GM12874 (cell line): ENCODE measurements at regions not wholly inside any gene's neighbourhood (a gene's known extent, or its start where the extent isn't known, plus 50 kb on each side); places are given as distances from the start of the nearest gene placed in this dataset.

Experiments
- TF ChIP-seq, protein P1 (sequence below): IDR thresholded peaks from 2 replicates; pipeline ENCODE4 v1.5.1; 2011; ENCODE audit warnings: low read depth, mild to moderate bottlenecking, control low read depth, low read length, moderate library complexity; ENCODE audit not compliant: insufficient read depth

DNA sequence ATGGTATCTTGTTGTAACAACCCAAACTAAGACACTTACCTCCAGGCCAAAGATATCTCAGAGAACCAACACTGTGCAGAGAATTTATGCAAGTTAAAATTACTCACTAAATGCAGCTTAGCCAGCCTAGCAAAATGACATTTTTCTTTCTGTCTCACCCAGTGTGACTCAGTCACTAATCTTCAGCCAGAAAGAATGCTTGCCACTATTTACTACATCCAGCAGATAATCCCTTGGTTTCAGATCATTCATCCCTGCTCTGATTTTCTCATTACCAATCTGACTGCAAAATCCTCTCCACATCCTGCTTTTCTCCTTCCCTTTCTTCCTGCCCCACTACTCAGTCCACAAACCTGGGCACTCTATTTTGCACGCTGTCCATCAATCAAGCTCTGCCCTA is 93.5 kb upstream of the NEBL start:
- TF ChIP-seq, protein P1, sequence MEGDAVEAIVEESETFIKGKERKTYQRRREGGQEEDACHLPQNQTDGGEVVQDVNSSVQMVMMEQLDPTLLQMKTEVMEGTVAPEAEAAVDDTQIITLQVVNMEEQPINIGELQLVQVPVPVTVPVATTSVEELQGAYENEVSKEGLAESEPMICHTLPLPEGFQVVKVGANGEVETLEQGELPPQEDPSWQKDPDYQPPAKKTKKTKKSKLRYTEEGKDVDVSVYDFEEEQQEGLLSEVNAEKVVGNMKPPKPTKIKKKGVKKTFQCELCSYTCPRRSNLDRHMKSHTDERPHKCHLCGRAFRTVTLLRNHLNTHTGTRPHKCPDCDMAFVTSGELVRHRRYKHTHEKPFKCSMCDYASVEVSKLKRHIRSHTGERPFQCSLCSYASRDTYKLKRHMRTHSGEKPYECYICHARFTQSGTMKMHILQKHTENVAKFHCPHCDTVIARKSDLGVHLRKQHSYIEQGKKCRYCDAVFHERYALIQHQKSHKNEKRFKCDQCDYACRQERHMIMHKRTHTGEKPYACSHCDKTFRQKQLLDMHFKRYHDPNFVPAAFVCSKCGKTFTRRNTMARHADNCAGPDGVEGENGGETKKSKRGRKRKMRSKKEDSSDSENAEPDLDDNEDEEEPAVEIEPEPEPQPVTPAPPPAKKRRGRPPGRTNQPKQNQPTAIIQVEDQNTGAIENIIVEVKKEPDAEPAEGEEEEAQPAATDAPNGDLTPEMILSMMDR: no peak

DNA sequence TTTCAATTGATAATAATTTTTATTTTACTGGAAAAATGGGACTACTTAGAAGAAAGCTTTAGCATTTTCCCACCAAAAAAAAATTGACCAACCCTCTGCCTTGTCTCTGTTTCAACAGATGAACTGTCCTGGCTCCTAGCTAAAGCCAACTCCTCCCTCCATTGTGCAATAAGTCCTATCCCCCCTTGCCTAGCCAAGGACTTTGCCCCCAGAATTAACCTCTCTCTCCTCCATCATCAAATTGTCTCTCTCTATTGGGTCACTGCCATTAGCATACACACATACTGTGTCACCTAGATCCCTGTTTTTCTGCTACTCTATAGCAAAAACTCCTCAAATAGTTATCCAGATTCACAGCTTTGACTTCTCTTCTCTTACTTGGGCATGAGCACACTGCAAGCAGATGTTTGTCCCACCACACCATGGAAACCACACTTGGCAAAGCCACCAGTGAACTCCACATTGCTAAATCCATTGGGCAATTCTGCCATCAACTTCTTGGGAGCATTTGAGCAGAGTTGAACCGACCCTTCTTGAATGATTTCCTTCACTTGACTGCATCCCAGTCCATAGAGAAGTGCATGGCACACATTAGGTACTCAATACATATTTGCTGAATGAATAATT is 91.4 kb upstream of the NEBL start:
- TF ChIP-seq, protein P1: no peak

DNA sequence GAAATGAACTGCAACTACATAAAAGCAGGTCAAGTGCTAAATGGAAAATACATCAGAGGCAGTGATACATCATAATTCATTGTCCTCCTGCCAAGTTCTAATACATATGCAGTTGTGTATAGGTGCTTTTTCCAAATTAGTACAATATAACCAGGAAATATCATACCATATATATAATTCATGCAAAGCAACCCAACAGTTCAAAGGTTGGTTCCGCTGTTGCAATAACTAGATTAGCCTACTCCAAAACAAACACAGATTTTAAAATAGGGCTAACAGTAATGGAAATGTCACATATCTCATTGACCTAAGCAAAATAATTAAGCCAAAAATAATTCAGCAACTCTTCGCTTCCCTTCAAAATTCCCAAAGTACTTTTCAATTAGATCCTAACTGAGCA is 88.9 kb upstream of the NEBL start:
- TF ChIP-seq, protein P1: no peak

DNA sequence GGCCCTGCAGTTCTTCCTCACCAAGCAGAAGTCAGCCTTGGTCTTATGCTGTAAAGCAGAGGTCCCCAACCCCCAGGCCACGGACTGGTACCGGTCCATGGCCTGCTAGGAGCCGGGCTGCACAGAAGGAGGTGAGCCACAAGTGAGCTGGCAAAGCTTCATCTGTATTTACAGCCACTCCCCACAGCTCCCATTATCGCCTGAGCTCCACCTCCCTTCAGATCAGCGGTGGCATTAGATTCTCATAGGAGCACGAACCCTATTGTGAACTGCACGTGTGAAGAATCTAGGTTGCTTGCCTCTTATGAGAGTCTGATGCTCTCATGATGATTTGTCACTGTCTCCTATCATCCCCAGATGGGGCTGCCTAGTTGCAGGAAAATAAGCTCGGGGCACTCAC is 87.6 kb upstream of the NEBL start:
- TF ChIP-seq, protein P1: no peak

DNA sequence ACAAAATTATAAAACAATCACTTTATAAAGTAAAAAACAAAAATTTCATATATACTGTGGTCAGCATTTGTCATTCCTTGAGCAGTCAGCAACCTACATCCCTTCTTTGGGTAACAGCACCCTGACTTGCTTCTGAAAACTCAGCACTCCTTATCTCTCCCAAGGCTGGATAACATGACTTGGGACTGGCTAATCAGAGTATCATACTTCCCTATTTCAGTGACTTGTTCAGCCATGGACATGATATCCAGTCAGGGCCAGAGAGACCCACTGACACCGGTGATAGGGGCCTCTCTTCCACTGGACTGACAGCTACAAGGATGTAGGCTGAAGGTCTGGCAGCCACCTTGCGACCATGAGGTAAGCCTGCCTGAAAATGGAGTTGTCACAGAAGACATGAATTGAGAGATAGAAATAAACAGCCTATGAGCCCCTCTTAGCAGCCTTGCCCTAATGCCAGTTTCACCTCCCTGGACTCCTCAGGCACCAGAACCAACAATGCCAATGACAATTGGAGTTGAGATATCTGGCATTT is 84.4 kb upstream of the NEBL start:
- TF ChIP-seq, protein P1: no peak

DNA sequence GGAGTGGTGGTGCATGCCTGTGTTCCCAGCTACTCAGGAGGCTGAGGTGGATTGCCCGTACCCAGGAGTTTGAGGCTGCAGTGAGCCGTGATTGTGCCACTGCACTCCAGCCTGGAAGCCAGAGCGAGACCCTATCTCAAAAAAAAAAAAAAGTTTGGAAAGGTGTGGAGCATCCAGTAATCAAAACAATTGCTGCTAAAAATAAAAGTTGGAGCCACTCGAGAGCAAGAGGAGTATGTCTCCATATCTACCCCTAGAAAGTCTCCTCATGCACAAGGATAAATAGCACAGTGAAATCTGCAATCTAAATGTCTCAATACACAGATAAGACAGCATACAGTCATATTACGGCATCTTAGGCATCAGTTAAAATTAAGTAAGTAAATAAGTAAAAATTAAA is 81.5 kb upstream of the NEBL start:
- TF ChIP-seq, protein P1: no peak

DNA sequence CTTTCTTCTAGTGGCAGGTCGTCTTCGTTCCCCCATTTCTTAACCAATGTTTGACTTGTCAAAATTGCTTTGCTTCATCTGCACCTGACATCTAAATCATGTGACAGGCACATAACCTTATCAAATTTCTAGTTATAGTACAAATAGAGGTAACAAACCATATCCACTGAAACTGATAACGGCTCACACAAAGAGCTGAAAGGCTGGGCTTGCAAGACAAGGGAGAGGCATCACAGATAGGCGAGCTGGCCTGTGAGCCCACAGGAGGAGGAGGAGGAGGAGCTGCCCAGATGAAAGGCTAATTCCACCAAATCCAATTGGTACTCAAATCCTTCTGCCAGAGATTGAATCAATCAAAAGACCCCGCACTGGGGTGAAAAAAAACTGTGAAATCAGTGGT is 80.2 kb upstream of the NEBL start:
- TF ChIP-seq, protein P1: no peak

DNA sequence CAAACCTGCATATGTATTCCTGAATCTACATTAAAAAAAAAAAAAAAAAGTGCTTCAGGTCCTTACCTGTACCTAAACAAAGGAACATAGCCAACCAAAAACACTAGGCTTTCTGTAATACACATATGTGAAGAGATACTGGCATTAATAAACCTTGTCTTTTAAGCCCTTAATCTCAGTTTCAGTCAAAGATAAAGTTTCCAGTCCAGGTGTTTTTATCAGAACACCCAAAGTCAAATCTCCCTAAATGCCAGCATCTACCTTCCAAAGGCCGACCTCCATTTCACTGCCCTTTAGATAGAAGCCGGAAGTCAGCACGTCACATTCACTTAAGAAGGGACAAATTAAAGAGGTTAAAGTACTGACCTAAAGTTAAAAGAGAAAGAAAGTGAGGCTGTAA is 79.8 kb upstream of the NEBL start:
- TF ChIP-seq, protein P1: no peak
